ENCODE measurements at regions not wholly inside any gene's neighbourhood (a gene's known extent, or its start where the extent isn't known, plus 50 kb on each side); places are given as distances from the start of the nearest gene placed in this dataset.

- TF ChIP-seq CTCF (conservative IDR thresholded peaks at IDR 0.05; ENCODE audit: low read depth in 2 of 2) = no peak
- TF ChIP-seq EZH2 (IDR thresholded peaks at IDR 0.05; ENCODE audit: low read depth, unreplicated experiment) = no peak
- no peak for TF ChIP-seq POLR2AphosphoS5 (IDR thresholded peaks at IDR 0.05; ENCODE audit: low read depth)
- no peak for TF ChIP-seq REST (IDR thresholded peaks at IDR 0.05; ENCODE audit: unreplicated experiment)
- no peak for TF ChIP-seq JUNB (IDR thresholded peaks at IDR 0.05; ENCODE audit: unreplicated experiment)
- TF ChIP-seq STAT1 (IDR thresholded peaks at IDR 0.05; ENCODE audit: unreplicated experiment) = no peak
- TF ChIP-seq EZH2phosphoT487 (IDR thresholded peaks at IDR 0.05; ENCODE audit: unreplicated experiment) = no peak
Measured at GRCh38 chr5:142463904-142464303, 139.1 kb upstream of the SPRY4 start.
